Gastroesophageal sphincter (tissue), 3 donors: ENCODE measurements at regions not wholly inside any gene's neighbourhood (a gene's known extent, or its start where the extent isn't known, plus 50 kb on each side); places are given as distances from the start of the nearest gene placed in this dataset.

ENCODE experiments used
- EP300 ChIP-seq: sonication (generic); formaldehyde crosslinking; IDR thresholded peaks from one replicate; pipeline ENCODE4 v1.6.1; 2017; ENCODE audit warnings: antibody characterized with exemption, mild to moderate bottlenecking
- POLR2A ChIP-seq, 2 donors: fragments of 450-650 bp; IDR thresholded peaks; one replicate each; pipeline ENCODE4 v1.6.1; 2017; ENCODE audit warnings: antibody characterized with exemption in 2 of 2, mild to moderate bottlenecking in 2 of 2, moderate library complexity in 1 of 2
- POLR2AphosphoS5 ChIP-seq: sonication (generic); formaldehyde crosslinking; IDR thresholded peaks from one replicate; pipeline ENCODE4 v1.6.1; 2017; ENCODE audit warnings: antibody characterized with exemption
- TF ChIP-seq, protein P1 (sequence below), 4 experiments: fragments of 200-600 bp in 2 of 4; fragments of 450-650 bp in 2 of 4; sonication (generic) in 1 of 4; IDR thresholded peaks; one replicate each; pipeline ENCODE4 v1.5.1; 2017 to 2019; ENCODE audit warnings: antibody characterized with exemption in 4 of 4, mild to moderate bottlenecking in 2 of 4, moderate library complexity in 2 of 4

DNA sequence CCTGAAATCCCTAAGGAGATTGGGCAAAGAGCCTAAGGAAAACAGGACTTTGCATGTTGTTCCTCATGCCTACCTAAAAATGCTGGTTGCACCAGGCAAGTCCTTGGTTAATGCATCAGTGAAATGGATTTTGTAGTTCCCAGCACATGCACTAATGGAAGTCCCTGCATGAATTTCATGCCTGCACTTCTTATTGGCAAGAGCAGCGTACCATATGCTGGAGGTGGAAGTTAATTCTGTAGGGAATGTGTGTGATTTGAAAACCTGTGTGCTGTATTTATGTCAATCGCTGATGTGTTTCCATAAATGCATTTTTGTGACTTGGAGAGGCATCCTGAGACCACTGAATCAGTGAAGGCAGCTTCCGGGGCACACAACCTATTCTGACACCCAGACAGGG, 140.3 kb upstream of the MTNR1B start:
- TF ChIP-seq POLR2AphosphoS5 = no peak
- TF ChIP-seq, protein P1, sequence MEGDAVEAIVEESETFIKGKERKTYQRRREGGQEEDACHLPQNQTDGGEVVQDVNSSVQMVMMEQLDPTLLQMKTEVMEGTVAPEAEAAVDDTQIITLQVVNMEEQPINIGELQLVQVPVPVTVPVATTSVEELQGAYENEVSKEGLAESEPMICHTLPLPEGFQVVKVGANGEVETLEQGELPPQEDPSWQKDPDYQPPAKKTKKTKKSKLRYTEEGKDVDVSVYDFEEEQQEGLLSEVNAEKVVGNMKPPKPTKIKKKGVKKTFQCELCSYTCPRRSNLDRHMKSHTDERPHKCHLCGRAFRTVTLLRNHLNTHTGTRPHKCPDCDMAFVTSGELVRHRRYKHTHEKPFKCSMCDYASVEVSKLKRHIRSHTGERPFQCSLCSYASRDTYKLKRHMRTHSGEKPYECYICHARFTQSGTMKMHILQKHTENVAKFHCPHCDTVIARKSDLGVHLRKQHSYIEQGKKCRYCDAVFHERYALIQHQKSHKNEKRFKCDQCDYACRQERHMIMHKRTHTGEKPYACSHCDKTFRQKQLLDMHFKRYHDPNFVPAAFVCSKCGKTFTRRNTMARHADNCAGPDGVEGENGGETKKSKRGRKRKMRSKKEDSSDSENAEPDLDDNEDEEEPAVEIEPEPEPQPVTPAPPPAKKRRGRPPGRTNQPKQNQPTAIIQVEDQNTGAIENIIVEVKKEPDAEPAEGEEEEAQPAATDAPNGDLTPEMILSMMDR (IDR thresholded peaks at IDR 0.05) = no peak
- no peak for TF ChIP-seq EP300
- no peak for TF ChIP-seq POLR2A (IDR thresholded peaks at IDR 0.05)
